HEK293T (cell line): ENCODE measurements at regions not wholly inside any gene's neighbourhood (a gene's known extent, or its start where the extent isn't known, plus 50 kb on each side); places are given as distances from the start of the nearest gene placed in this dataset.

Experiments
- FOXA1 ChIP-seq: fragments of 450-650 bp; IDR thresholded peaks from 2 replicates; pipeline ENCODE4 v1.6.1; 2016; ENCODE audit warnings: mild to moderate bottlenecking
- FOXM1 ChIP-seq: fragments of 450-650 bp; IDR thresholded peaks from 2 replicates; pipeline ENCODE4 v1.6.1; 2017; ENCODE audit warnings: mild to moderate bottlenecking, borderline replicate concordance
- SP1 ChIP-seq: fragments of 450-650 bp; IDR thresholded peaks from 2 replicates; pipeline ENCODE4 v1.6.1; 2017

DNA sequence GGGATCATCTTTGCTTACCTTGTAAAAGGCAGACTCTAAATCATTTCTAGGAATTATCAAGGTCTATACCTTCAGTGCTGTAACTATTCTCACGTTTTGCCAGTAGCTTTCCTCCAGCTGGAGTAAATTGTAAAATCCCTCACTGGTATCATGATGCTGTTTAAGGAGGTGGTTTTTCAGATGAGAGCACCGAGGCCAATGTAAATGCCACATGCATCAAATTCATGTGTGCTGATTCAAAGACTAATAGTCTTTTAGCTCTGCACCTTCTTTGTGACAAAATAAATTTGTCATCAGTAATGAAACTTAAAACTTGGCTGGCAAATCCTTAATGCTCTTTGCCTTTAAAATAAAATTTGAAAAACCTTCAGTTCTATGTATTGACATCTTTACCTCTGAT, 503.8 kb downstream of the SETD4 start:
- TF ChIP-seq SP1 (no peak), FOXM1 (no peak), FOXA1 (no peak)
